GM21381 (cell line): ENCODE measurements at regions not wholly inside any gene's neighbourhood (a gene's known extent, or its start where the extent isn't known, plus 50 kb on each side); places are given as distances from the start of the nearest gene placed in this dataset.
"Not testable (repeated sequence)": the region's sequence is repeated elsewhere in the genome, so short reads cannot be mapped to it uniquely, and the experiment has no call there.

Source experiments
- ATAC-seq: cut with Tn5 transposase; IDR thresholded peaks from one replicate; pipeline ENCODE4 v1.9.1; 2021; ENCODE audit warnings: mild to moderate bottlenecking, moderate library complexity; ENCODE audit not compliant: unreplicated experiment

DNA sequence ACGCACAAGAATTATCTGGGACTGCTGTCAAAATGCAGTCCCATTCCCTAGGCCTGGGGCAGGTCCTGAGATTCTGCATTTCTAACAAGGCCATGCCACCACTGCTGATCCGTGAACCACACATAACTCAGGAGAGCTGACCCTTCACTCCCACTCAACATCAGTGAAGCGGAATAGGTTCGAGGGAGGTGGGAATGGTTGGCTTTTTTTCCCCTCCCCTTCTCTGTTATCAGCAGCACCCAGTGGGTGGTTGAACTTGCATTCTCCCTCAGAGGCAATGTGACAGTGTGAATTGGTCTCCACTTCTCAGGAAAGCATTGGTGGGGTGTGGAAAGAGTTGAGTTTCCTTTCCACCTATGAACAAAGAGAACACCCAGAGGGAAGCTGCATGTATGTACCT, 344.3 kb downstream of the GADD45G start:
- no peak for ATAC-seq

DNA sequence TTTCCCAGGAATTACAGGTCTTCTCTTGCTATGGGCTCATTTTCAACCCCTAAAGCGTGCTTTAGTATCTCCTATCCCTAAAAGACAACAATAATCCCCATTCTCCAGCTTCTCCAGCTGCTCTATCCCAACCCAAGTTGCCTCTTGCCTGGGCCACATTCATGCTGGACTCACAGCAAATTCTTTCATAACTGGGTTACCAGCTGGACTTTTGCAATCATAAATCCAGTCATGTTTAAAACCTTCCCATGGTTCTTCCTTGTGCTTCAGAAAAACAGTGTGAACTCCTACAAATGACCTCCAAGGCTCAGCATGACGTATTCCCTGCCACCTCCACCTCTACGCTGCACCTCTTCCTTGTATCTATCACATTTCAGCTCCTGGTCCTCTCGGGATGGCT, 346.9 kb downstream of the GADD45G start:
- ATAC-seq = no peak

DNA sequence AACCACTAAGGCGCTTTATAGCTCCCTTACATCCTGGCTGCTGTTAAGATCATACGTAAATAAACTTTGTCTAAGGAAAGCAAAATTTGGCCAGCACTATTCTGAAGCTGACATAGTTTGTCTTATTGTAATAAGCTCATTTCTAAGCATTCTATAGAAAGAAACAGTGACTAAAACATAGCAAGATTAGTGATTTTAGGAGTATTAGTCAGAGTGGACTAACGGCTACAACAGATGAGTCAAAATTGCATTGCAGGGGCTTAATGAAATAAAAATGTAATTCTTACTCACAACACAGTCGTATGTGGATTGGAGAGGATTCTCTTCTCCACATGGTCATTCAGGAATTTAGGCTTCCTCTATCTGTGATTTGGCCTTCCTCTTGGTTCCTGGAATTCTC, 347.6 kb downstream of the GADD45G start:
- ATAC-seq = no peak

DNA sequence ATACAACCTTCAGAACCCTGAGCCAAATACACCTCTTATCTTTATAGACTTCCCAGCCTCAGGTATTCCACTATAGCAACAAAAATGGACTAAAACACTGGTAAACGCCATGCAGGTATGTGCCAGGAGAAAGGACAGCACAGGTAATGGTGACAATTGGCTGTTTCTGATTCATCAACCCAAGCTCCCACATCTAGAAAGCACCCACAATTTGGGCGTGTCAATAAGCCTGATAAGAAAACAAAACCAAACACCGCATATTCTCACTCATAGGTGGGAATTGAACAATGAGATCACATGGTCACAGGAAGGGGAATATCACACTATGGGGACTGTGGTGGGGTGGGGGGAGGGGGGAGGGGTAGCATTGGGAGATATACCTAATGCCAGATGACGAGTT, 348.5 kb downstream of the GADD45G start:
- ATAC-seq = not testable (repeated sequence)

DNA sequence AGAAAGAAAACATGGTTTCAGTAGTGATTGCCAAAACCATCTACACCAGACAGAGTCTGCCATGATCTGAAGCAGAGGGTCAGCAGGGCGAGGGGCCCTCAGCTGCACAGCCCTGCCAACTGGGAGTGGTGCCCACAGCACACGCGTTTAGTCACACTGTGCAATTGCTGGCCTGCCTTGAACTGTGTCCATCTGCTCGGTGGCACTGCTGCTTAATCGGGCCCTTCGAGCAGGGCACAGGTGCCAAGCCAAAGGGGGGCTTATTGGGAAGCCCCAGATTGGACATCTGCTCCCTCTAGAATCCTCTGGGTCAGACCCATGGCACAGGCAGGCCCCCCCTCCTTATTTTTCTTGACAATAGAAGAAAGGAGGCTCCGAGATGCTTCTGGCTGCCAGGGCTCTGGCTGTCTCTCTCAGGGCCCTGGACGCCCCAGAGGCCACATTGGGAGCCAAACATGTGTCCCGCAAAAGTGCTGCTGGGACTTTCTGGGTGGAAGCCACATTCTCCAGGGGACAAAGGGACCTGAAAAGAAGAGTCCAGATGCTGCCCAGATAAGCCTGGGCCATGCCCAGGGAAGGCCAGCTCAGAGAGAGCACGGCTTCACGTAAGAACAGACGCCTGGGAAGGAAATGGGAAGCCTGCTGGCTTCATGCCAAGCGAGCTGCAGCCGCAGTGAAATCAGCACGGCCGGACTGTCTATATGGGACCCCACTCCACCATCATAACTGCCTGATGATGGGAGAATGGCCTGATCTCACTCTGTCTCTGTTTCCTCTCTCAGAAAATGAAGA, 349.2 kb downstream of the GADD45G start:
- ATAC-seq = no peak

DNA sequence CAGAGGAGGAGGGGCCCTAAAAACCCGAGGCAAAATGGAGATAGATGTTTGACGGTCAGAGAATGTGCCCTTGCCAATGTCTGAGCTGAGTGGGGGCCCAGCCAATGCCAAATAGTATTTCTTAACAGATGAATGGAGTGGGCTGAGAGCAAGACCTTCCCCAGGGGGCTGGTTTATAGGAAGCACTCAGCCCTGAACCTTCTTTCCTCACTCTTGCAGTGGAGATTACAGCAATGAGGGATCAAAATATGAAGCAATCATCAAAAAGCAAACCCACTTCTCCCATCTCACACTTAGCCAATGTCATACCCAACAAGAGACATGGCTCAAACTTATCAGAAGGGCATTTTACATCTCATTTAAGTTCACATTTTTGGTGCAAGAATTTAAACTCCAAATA, 350.3 kb downstream of the GADD45G start:
- ATAC-seq = no peak

DNA sequence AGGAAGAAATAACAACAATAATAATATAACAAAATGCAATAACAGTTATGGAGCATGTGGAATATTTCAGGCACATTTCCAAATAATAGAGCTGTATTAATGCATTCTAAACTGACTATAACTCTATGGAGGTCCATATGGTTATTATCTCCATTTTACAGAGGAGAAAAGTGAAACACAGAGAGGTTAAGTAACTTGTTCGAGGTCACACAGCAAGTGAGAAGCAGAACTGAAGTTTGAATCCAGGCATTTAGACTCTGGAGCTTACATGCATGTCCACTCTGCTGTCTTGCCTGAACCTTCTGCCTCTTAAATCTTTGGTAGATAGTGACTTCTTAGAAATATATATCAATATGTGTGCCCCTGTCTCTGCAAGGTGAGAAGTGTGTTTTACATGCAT, 350.8 kb downstream of the GADD45G start:
- ATAC-seq = no peak

DNA sequence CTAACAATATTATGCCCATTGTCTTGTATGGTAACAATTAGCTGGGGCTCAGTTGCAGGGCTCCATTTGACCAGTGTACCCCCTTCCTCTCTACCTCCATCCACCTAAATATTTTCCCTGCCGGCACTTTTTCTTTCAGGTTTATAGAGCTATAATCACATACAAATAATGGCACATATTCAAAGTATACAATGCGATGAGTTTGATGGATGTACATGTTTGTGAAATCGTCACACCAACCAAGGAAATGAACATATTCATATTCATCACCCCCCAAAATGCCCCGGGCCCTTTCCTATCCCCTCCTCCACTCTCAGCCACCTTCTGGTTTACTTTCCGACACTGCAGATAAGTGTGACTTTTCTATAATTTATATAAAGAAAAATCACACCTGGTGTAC, 351.5 kb downstream of the GADD45G start:
- ATAC-seq = no peak

DNA sequence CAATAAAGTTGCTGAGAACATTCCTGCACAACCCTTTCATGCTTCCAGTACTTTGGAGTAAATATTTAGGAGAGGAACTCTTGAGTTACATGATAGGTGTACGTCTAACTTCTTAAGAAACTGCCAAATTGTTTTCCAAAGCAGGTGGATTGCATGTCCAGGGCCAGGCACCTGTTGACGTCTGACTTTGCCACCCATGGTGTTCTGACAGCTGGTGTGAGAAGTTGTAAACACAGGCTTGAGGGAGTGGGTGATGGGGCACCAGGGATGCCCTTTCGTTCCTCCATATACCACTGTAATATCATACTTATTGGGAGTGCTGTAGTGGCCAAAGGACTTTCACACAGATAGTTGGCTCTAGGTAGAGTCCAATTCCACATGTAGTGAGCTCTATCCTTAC, 352.1 kb downstream of the GADD45G start:
- no peak for ATAC-seq

DNA sequence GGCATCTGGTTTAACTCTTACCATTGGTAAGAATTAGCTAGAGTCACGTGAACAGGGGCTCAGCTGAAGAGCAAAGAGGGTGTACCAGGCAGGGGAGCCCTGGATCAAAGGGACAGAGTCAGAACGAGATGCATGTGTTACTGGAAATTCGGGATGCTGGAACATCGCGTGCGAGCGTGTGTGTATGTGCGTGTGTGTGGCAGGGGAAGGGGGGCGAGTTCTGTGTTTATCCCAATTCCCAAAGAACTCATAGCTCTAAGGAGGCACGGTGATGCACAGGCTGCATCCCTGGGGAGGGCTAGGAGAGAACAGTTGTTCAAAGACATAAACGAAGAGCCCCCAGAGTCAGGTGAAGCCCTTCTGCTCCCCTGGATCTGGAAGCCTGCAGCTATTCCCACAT, 353.3 kb downstream of the GADD45G start:
- no peak for ATAC-seq

DNA sequence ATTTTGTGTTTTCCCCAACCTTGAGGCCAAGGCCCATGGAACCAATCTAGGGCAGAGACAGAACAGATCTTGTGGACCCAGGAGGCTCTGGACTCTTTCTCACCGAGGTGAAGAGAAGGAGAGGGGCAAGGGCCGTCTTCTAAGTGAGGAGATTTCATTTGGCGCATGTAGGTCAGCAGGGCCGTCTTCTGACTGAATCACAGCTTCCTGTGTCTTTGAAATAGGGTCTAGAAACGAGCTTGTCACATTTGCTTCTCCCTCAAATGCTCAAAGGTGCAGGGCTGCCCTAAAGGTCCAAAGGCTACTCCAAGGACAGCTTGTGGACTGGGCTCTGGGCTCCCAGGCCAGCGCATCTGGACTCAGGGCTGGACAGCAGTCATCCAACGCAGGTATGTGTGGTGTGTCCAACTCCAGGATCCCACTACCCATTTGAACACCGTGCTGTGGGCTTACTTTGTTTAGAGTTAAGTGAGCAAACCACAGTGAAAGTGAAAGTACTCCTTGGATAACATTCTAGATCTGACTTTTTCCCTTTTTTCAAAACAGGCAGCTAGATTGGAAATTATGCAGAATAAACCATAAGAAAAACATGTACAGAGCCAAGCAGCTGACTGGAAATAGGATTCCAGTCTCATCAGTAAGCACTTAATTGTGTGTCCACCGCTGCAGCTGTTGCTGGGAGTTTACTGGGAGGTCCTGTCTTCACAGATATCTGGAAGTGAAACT, 357.0 kb downstream of the GADD45G start:
- ATAC-seq = no peak

DNA sequence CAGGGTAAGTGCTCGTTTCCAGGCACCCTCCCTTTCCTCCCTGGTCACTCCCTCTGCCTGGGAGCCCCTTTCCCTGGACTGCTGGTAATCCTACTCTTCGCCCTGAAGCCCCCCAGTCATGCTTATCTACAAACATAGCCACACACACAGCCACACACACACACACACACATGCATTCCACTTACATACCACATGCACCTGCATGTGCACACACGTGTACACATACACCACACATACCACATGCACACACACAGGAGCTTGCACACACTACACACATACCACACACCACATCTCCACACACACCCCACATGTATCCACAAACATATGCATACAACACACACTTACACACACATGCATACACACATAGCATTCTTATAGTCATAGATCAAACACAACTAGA, 358.5 kb downstream of the GADD45G start:
- no peak for ATAC-seq

DNA sequence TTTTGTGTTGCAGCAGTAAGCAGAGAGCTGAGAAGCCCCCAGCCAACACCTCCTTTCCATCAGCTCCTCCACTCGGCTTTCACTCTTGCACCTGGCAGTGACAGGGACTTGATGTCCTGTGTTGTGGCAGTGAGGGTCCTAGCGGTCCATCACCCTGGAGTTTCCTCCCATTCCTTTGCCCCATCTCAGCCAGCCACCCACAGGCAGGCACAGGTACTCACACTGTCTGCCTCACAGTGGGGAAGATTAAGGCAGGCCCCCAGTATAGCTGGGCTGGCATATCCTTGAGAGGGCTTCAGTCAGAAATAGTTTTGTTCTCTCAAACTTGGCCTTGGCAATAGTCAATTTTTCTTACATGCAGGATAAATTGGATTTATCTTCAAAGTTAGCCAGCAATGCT, 362.7 kb downstream of the GADD45G start:
- no peak for ATAC-seq

DNA sequence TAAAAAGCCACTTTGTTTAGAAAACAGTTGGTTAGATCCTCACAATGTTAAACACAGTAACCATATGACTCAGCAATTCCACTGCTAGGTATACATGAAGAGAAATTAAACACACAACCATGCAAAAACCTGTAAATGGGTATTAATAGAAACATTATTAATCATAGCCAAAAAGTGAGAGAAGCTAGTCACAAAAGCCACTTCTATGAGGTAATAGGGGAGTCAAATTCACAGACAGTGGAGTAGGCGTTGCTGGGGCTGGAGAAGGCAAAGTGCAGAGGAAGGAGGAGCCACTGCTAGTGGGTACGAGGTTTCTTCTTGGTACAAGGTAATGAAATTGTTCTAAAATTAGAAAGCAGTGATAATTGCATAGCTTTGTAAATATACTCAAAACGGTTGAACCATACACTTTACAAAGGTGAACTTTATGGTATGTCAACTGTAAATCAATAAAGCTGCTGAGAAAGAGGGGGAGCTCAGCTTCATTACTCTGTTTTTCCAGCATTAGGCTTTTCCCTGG, 364.4 kb downstream of the GADD45G start:
- no peak for ATAC-seq

DNA sequence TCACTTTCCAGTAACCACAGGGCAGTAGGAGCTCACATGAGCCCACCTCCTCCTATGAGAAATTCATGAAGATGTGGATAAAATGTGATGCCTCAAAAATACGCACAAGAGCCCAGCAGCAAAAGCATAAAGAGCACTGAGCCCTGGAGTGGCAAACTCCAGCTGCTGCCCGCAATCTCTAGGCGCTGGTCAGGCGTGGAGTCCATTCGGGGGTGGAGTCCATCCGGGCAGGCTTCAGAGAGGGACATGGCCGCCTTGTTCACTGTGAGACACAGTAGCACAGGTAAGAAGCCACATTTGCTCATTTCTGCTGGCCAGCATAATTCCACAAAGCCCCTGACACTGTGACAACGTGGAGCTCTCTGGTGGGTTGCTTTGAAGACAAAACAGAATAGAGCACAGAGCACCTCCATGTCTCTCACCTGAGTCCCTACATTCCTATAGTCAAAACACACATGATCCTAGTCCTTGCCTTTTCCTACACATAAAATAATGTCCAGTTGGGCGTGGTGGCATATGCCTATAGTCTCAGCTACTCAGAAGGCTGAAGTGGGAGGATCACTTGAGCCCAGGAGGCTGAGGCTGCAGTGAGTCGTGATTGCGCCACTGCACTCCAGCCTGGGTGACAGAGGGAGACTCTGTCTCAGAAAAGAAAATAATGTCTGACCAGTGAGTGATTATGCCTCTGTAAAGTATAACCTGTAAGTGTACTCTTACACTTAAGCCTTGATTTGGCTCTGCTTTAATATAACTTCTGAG, 365.2 kb downstream of the GADD45G start:
- no peak for ATAC-seq

DNA sequence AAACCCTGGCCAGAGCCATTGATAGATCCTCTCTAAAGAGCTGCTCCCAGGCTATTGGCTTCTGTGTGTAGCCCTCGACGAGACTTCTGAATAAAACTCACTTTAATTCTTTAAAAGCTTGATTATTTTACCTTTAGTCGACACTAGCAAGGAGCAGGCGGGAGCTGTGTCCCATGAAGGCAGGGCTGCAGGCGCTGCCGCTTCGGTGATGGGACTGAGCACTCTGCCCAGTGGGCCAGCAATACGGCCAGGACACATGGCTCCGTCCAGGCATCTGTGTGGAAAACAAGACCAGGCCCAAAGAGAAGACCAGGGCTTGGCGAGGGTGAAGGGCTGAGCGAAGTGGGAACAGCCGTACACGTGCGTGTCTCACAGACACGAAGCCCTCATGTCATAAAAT, 365.9 kb downstream of the GADD45G start:
- no peak for ATAC-seq

DNA sequence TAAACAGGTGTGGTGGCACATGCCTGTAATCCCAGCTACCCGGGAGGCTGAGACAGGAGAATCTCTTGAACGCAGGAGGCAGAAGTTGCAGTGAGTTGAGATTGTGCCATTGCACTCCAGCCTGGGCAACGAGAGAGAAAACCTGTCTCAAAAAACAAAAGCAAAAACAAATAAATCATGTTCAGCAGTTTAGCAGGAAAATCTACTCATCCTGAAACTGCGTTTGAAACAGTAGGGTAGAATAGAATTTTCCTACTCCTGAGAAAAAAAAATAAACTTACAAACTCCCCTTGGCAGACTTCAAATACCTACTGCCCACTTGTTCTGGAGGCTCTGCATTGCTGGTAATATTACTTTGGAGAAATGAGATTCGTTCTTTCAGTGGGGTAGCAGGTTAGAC, 367.7 kb downstream of the GADD45G start:
- no peak for ATAC-seq

DNA sequence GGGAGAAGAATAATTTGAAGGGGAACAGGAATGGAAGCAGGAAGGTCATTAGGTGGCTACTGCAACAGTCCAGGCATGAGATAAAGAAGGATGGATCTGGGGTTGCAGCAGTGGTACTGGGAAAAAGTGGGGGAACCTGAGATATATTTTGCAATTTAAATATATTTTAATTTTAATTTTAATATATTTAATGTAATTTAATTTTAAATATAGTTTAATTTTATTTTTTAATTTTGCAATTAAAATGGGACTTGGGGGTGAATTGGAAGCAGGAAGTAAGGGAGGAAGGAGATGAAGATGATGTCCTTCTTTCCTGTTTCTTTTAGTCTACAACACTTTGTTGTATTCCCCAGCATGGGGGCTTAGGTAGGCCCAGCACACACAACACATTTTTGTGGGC, 369.8 kb downstream of the GADD45G start:
- ATAC-seq = no peak

DNA sequence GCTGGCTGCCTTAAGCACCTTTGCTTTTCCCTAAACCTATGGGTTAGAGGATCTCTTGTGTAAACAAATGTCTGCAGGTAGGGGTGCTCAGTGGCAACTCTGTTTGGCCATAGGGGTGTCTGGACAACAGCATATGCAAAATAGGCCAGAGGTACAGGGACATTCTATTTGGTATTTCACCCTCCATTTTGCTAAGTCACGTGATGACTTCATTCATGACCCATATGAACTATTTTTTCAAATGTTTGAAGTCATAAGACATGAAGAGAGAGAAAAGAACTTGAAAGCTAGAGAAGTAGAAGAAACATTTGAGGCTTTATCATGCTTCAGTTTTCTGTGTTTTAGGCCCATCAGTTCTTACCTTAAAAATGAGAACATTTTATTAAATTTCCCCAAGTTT, 370.2 kb downstream of the GADD45G start:
- ATAC-seq = no peak

DNA sequence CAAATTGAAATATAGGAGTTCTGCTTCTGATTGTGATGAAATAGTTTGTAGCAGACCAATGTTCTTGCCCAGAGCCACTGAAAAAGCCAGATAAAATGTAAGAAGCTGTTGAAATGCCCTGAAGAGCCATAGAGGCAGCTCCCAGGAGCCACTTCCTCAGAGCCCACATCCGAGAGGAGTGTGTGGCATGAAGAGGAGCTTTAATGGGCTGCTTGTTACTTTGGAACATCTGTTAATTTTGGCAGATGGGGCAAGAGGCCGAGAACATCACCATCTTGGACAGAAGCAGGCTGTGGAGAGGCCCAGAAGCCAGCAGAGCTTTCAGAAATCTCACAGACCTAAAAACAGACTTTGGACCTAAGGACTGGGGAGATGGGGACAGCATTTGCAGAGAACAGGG, 370.8 kb downstream of the GADD45G start:
- no peak for ATAC-seq

DNA sequence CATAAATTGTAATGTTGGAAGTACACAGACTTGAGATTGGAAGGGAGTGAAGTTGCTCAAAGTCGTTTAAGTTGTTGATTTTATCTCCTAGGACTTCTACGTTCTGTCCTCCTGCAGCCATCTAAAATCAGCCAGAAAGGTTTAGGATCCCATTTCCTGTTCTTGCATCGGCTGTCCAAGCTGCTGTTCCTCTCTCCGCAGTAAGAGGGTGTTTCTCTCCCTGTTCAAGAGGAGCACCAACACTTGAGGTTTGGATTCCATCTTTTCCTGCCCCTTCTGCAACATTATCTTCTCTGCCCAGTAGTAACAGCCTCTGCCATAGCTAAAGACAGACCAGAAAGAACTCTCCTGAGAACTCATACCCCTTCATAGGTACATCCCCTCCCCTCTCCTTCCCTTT, 373.4 kb downstream of the GADD45G start:
- ATAC-seq = no peak

DNA sequence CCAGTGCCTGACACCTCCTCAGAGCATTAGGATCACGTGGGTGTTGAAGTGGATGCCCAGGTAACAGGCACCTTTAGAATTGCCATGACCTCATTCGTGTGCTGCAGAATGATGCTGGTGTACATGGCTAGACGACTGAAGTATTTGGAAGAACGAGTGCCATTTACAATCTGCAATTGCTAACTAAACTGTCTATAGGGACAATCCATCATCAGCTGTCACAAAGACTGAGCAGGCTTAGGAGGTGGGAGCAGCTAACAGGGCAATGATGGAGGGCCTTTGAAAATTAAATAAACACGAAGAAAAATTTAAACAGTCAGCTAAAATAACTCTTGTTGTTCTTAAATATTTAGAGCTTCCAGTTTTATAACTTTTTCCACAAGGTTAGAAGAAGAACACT, 375.8 kb downstream of the GADD45G start:
- no peak for ATAC-seq
